ENCODE measurements at regions not wholly inside any gene's neighbourhood (a gene's known extent, or its start where the extent isn't known, plus 50 kb on each side); places are given as distances from the start of the nearest gene placed in this dataset.

DNA sequence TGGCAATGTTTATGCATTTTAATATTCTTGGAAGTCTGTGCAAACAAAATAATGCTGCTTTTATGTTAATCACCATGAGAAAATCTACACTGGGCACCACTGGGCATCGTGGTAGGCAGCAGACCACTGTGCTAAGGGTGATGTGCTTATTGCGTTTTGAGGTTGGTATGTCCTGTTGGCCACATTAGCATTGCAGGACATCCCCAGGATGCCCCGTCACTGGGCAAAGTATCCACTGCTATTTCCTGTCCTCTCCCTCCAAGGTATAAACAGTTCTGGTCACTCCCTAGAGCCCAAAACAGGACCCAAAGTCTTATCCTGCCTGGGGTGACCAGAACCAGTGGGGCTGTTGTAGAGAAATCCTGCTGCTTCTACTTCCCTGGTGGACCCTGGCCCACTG is 284.2 kb upstream of the ROPN1 start:
- Histone ChIP-seq H2AFZ (ENCODE audit: low read length) (no peak overlapping the region), H3K4me3 (ENCODE audit: low read depth, low read length, poor library complexity, severe bottlenecking) (no peak overlapping the region), H3F3A (ENCODE audit: insufficient read depth, low read length) (no peaks in the 10 kb centered on the region), H3K79me2 (ENCODE audit: insufficient read depth, low read length) (no peaks in the 10 kb centered on the region), H3K9ac (ENCODE audit: low read length) (no peak overlapping the region), H3K4me1 (ENCODE audit: insufficient read depth, low read length, severe bottlenecking) (no peaks in the 10 kb centered on the region), H3K27ac (ENCODE audit: low read depth, low read length, poor library complexity, severe bottlenecking) (no peak overlapping the region), H3K9me3 (ENCODE audit: low read length) (no peaks in the 10 kb centered on the region), H3K9me2 (ENCODE audit: low read depth, low read length) (no peaks in the 10 kb centered on the region), H3K4me2 (ENCODE audit: low read length) (no peak overlapping the region), H4K20me1 (ENCODE audit: insufficient read depth, low read length) (no peaks in the 10 kb centered on the region), H3K27me3 (ENCODE audit: insufficient read depth, low read length) (no peaks in the 10 kb centered on the region), H3K36me3 (ENCODE audit: insufficient read depth, low read length) (no peaks in the 10 kb centered on the region)
- TF ChIP-seq EZH2 (IDR thresholded peaks at IDR 0.05; ENCODE audit: borderline replicate concordance, low read length): no peak
- TF ChIP-seq, protein P1, sequence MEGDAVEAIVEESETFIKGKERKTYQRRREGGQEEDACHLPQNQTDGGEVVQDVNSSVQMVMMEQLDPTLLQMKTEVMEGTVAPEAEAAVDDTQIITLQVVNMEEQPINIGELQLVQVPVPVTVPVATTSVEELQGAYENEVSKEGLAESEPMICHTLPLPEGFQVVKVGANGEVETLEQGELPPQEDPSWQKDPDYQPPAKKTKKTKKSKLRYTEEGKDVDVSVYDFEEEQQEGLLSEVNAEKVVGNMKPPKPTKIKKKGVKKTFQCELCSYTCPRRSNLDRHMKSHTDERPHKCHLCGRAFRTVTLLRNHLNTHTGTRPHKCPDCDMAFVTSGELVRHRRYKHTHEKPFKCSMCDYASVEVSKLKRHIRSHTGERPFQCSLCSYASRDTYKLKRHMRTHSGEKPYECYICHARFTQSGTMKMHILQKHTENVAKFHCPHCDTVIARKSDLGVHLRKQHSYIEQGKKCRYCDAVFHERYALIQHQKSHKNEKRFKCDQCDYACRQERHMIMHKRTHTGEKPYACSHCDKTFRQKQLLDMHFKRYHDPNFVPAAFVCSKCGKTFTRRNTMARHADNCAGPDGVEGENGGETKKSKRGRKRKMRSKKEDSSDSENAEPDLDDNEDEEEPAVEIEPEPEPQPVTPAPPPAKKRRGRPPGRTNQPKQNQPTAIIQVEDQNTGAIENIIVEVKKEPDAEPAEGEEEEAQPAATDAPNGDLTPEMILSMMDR (IDR thresholded peaks at IDR 0.05; ENCODE audit: low read length): no peak

GRCh38 chr3:124276539-124277143 is 284.7 kb upstream of the ROPN1 start:
- no peak for TF ChIP-seq EZH2 (IDR thresholded peaks at IDR 0.05; ENCODE audit: borderline replicate concordance, low read length)
- TF ChIP-seq, protein P1 (IDR thresholded peaks at IDR 0.05; ENCODE audit: low read length): no peak
- H3K27ac ChIP-seq (ENCODE audit: low read depth, low read length, poor library complexity, severe bottlenecking): no peak overlapping the region
- no peaks in the 10 kb centered on the region for H3K9me2 ChIP-seq (ENCODE audit: low read depth, low read length)
- no peak overlapping the region for H3K9ac ChIP-seq (ENCODE audit: low read length)
- H3K36me3 ChIP-seq (ENCODE audit: insufficient read depth, low read length): no peaks in the 10 kb centered on the region
- no peaks in the 10 kb centered on the region for H3K9me3 ChIP-seq (ENCODE audit: low read length)
- H3K4me3 ChIP-seq (ENCODE audit: low read depth, low read length, poor library complexity, severe bottlenecking): no peak overlapping the region
- no peaks in the 10 kb centered on the region for H3K79me2 ChIP-seq (ENCODE audit: insufficient read depth, low read length)
- H2AFZ ChIP-seq (ENCODE audit: low read length): no peak overlapping the region
- H3F3A ChIP-seq (ENCODE audit: insufficient read depth, low read length): no peaks in the 10 kb centered on the region
- H3K4me2 ChIP-seq (ENCODE audit: low read length): no peak overlapping the region
- H3K27me3 ChIP-seq (ENCODE audit: insufficient read depth, low read length): no peaks in the 10 kb centered on the region
- no peaks in the 10 kb centered on the region for H4K20me1 ChIP-seq (ENCODE audit: insufficient read depth, low read length)
- H3K4me1 ChIP-seq (ENCODE audit: insufficient read depth, low read length, severe bottlenecking): no peaks in the 10 kb centered on the region

DNA sequence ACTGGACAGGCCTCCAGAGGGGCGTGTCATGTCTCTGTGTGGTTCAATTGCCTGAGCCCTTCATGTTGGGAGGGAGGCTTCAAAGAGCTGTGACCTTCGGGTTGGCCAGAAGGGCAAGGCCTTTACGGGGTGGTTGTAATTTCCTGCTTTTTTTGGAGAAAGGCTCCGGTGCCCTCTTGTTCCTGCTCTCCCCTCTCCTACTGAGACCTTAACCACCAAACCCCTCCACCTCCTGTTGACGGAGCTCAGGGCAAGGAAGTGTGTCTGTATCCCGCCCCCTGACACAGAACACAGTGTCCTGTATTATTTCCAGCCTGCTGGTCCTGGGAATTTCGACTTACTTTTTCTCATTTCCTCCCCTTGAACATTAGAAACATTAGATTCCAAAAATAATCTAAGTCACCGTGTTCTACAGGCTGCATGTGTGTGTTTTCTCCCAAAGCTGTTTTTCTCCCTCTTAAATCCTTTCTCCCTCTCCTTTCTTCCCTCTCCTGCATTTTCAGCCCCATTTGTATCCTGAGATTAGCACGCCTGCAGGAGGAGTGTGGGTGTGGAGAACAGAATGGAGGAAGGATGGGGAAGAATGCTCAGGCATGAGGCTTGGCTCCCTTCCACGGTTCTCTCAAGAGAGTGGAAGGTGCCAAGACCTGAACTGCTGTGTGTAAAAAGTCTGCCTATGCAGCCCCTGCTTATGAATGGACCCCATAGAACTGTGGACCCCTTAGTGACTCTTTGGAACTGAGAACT is 285.4 kb upstream of the ROPN1 start:
- Histone ChIP-seq H3K9me3 (ENCODE audit: low read length) (no peaks in the 10 kb centered on the region), H3K27ac (ENCODE audit: low read depth, low read length, poor library complexity, severe bottlenecking) (no peak overlapping the region), H3K4me1 (ENCODE audit: insufficient read depth, low read length, severe bottlenecking) (no peaks in the 10 kb centered on the region), H3K9ac (ENCODE audit: low read length) (no peak overlapping the region), H3K9me2 (ENCODE audit: low read depth, low read length) (no peaks in the 10 kb centered on the region), H3K36me3 (ENCODE audit: insufficient read depth, low read length) (no peaks in the 10 kb centered on the region), H2AFZ (ENCODE audit: low read length) (no peak overlapping the region), H3K27me3 (ENCODE audit: insufficient read depth, low read length) (no peaks in the 10 kb centered on the region), H4K20me1 (ENCODE audit: insufficient read depth, low read length) (no peaks in the 10 kb centered on the region), H3K4me3 (ENCODE audit: low read depth, low read length, poor library complexity, severe bottlenecking) (no peak overlapping the region), H3K79me2 (ENCODE audit: insufficient read depth, low read length) (no peaks in the 10 kb centered on the region), H3F3A (ENCODE audit: insufficient read depth, low read length) (no peaks in the 10 kb centered on the region), H3K4me2 (ENCODE audit: low read length) (no peak overlapping the region)
- TF ChIP-seq, protein P1 (IDR thresholded peaks at IDR 0.05; ENCODE audit: low read length): no peak
- no peak for TF ChIP-seq EZH2 (IDR thresholded peaks at IDR 0.05; ENCODE audit: borderline replicate concordance, low read length)
